ENCODE measurements at regions not wholly inside any gene's neighbourhood (a gene's known extent, or its start where the extent isn't known, plus 50 kb on each side); places are given as distances from the start of the nearest gene placed in this dataset.

DNA sequence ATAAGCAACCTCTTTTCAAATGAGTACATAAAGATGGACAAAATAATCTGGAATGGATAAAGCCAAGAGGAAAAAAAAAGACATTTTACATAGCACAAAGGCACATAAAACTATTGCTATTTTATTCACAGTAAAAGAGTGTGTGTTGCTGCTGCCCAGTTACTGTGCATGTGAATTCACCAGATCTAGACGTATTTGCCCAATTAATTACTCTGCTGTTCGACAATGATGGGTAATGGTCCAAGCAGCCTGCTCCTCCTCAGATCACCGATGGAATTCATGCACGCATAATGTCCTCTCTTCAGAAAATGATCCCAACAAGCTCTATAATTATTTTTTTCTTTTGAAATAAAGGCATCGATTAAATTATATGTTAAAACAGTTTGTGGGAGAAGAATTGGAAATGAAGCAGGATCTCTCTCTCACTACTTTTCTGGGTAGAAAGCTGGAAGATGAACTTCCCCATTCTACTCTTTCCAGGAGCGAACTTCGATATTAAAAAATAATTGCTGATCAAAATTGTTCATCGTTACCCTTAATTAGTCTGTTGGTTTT is 357.4 kb upstream of the CCNH start:
- no peak overlapping the region for H3K4me3 ChIP-seq
- intact Hi-C loops (cut with DNase I), result no loop called here
- H3K9me3 ChIP-seq, result no peaks in the 10 kb centered on the region
- H3K4me1 ChIP-seq, result no peaks in the 10 kb centered on the region
- 79 to 81% methylated on average over 8 of the region's 8 CpGs for WGBS, 2 donors
- H3K27ac ChIP-seq, result no peak overlapping the region
- H3K27me3 ChIP-seq, result peaks cover 0 to 13% (median 0%) of the 10 kb centered on the region in 3 donors
- no peak for DNase-seq
- no peaks in the 10 kb centered on the region for H3K36me3 ChIP-seq
- no peak for TF ChIP-seq POLR2AphosphoS5 (IDR thresholded peaks at IDR 0.05)

GRCh38 chr5:87769157-87769556 is 356.4 kb upstream of the CCNH start:
- intact Hi-C loops (cut with DNase I), result no loop called here
- H3K9me3 ChIP-seq, result no peaks in the 10 kb centered on the region
- no peak for TF ChIP-seq EP300 (IDR thresholded peaks at IDR 0.05)
- no peak overlapping the region for H3K27ac ChIP-seq
- no peaks in the 10 kb centered on the region for H3K4me1 ChIP-seq
- no peak overlapping the region for H3K4me3 ChIP-seq
- no peak for DNase-seq
- H3K27me3 ChIP-seq, result peaks cover 0 to 13% (median 0%) of the 10 kb centered on the region in 3 donors
- 77 to 89% methylated on average over 2 of the region's 2 CpGs for WGBS, 2 donors
- no peaks in the 10 kb centered on the region for H3K36me3 ChIP-seq

GRCh38 chr5:87768190-87768589 is 355.5 kb upstream of the CCNH start:
- no peak overlapping the region for H3K27ac ChIP-seq
- TF ChIP-seq POLR2A (IDR thresholded peaks at IDR 0.05) (no peak), POLR2AphosphoS5 (IDR thresholded peaks at IDR 0.05) (no peak)
- TF ChIP-seq, protein P1, sequence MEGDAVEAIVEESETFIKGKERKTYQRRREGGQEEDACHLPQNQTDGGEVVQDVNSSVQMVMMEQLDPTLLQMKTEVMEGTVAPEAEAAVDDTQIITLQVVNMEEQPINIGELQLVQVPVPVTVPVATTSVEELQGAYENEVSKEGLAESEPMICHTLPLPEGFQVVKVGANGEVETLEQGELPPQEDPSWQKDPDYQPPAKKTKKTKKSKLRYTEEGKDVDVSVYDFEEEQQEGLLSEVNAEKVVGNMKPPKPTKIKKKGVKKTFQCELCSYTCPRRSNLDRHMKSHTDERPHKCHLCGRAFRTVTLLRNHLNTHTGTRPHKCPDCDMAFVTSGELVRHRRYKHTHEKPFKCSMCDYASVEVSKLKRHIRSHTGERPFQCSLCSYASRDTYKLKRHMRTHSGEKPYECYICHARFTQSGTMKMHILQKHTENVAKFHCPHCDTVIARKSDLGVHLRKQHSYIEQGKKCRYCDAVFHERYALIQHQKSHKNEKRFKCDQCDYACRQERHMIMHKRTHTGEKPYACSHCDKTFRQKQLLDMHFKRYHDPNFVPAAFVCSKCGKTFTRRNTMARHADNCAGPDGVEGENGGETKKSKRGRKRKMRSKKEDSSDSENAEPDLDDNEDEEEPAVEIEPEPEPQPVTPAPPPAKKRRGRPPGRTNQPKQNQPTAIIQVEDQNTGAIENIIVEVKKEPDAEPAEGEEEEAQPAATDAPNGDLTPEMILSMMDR (IDR thresholded peaks at IDR 0.05), result no peak
- H3K4me1 ChIP-seq, result no peaks in the 10 kb centered on the region
- H3K4me3 ChIP-seq, result no peak overlapping the region
- H3K36me3 ChIP-seq, result no peaks in the 10 kb centered on the region
- H3K27me3 ChIP-seq, result peaks cover 0 to 13% (median 0%) of the 10 kb centered on the region in 3 donors
- H3K9me3 ChIP-seq, result no peaks in the 10 kb centered on the region
- no peak for DNase-seq
- intact Hi-C loops (cut with DNase I), result no loop called here
- 91% methylated on average over 2 of the region's 2 CpGs for WGBS, 2 donors

- DNase-seq, result no peak
- WGBS, 2 donors, result 44 to 63% methylated on average over 5 of the region's 5 CpGs
- H3K4me1 ChIP-seq, result no peaks in the 10 kb centered on the region
These were observed 352.3 kb upstream of the CCNH start for GRCh38 chr5:87765009-87765408.

DNA sequence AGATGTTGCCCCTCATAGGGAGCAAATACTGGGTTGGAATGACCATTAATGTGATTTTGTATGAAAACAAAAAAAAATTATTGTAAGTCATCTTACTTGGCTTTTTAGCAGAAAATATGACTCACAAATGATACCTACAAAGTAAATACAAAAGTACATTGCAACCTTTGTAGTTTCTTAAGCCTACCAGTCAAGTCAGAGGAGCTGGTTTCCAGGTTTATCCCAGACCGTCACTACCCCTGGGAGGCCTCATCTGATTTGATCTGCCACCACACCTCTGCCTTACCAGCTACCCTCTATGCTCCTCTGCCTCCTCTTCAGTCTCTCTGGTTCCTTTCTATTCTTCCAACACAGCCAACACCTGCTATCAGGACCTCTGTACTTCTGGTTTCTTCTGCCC is 349.9 kb upstream of the CCNH start:
- WGBS, 2 donors, result 31 to 73% methylated on average over 1 of the region's 1 CpG
- no peak for TF ChIP-seq EP300 (IDR thresholded peaks at IDR 0.05)
- TF ChIP-seq POLR2A (IDR thresholded peaks at IDR 0.05), result no peak
- no peak for TF ChIP-seq POLR2AphosphoS5 (IDR thresholded peaks at IDR 0.05)
- TF ChIP-seq, protein P1 (IDR thresholded peaks at IDR 0.05), result no peak
- Histone ChIP-seq H3K27me3 (no peaks in the 10 kb centered on the region), H3K4me3 (no peak overlapping the region), H3K36me3 (no peaks in the 10 kb centered on the region), H3K4me1 (no peaks in the 10 kb centered on the region), H3K27ac (no peak overlapping the region), H3K9me3 (no peaks in the 10 kb centered on the region)
- no peak for DNase-seq
- intact Hi-C loops (cut with DNase I), result no loop called here

More at GRCh38 chr5:87765009-87765408, 352.3 kb upstream of the CCNH start:
- Histone ChIP-seq H3K36me3 (no peaks in the 10 kb centered on the region), H3K9me3 (no peaks in the 10 kb centered on the region), H3K4me3 (no peak overlapping the region), H3K27ac (no peak overlapping the region), H3K27me3 (no peaks in the 10 kb centered on the region)
- intact Hi-C loops (cut with DNase I), result no loop called here
- TF ChIP-seq EP300 (IDR thresholded peaks at IDR 0.05) (no peak), POLR2AphosphoS5 (IDR thresholded peaks at IDR 0.05) (no peak), POLR2A (IDR thresholded peaks at IDR 0.05) (no peak)
- TF ChIP-seq, protein P1 (IDR thresholded peaks at IDR 0.05), result no peak

DNA sequence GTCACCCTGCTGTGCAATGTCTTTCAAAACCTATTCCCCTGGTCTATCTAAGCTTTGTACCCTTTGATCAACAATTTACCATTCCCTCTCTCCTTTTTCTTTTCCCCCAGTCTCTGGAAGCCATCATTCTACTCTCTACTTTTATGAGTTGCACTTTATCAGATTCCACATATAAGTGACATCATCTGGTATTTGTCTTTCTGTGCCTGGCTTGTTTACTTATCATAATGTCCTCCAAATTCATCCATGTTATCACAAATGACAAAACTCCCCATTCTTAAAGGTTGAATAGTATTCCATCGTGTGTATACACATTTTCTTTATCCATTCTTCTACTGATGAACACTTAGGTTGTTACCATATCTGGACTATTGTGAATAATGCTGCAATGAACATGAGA is 344.2 kb upstream of the CCNH start:
- intact Hi-C loops (cut with DNase I), result no loop called here

More for the DNA sequence above, 344.2 kb upstream of the CCNH start:
- no peak for TF ChIP-seq POLR2AphosphoS5 (IDR thresholded peaks at IDR 0.05)
- no peak for TF ChIP-seq EP300 (IDR thresholded peaks at IDR 0.05)
- TF ChIP-seq POLR2A (IDR thresholded peaks at IDR 0.05), result no peak
- TF ChIP-seq, protein P1 (IDR thresholded peaks at IDR 0.05), result no peak
- 26 to 77% methylated on average over 1 of the region's 1 CpG for WGBS, 2 donors
- Histone ChIP-seq H3K36me3 (no peaks in the 10 kb centered on the region), H3K27ac (no peak overlapping the region), H3K27me3 (no peaks in the 10 kb centered on the region), H3K9me3 (no peaks in the 10 kb centered on the region), H3K4me1 (no peaks in the 10 kb centered on the region), H3K4me3 (no peak overlapping the region)
- DNase-seq, result no peak

Data from sigmoid colon (tissue), 6 donors.